Fibroblast of pulmonary artery (primary cell): ENCODE measurements at regions not wholly inside any gene's neighbourhood (a gene's known extent, or its start where the extent isn't known, plus 50 kb on each side); places are given as distances from the start of the nearest gene placed in this dataset.

Experiments used
- DNase-seq: peaks from one replicate; pipeline ENCODE4 v3.0.0-alpha.2; 2010; ENCODE audit warnings: low read depth
- H3K4me3 ChIP-seq: replicated peaks from 2 replicates; pipeline ENCODE4 v1.5.1; 2011; ENCODE audit warnings: low read depth, mild to moderate bottlenecking, control low read depth, low read length, moderate library complexity
- TF ChIP-seq, protein P1 (sequence below): IDR thresholded peaks from 2 replicates; pipeline ENCODE4 v1.5.1; 2011; ENCODE audit warnings: mild to moderate bottlenecking, control low read depth, low read length, inconsistent platforms; ENCODE audit errors: missing control alignments

DNA sequence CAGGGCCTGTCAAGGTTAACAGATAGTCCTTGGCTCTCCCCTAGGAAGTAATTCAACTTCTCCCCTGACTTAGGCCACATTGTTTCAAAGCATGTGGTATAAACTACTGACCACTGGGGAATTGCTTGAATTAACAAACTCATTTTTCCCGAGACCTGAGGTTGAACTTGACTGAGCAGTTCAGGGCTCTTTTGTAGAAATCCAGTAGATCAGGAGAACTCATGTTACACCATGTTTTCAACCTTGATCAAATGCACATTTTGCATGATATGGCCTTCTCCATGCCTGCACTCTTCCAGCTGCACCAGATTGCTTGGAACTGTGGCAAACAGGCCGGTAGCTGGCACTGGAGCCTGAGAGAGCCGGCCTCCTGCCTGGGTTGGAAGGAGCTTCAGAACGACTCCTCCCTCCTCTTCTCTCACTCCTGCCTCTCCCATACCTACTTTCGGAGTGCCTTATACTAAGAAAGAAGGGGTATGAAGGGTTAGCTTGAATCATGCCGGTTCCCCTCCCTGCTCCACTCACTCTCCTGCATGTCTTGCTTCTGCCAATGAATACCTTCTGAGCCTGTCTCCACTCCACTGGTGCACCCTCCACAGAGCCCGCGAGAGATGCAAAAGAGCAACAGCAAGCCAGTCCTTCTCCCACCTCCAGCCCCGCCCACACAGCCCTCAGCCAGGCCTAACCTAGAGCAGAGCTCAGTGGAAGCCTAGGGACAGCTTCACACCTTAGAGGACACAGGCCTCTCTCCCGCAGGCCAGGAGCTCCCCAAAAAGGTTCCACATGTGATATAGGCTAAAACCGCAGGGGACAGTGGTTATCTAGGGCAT is 159.4 kb downstream of the MACROH2A1 start:
- H3K4me3 ChIP-seq = no peak overlapping the region
- TF ChIP-seq, protein P1, sequence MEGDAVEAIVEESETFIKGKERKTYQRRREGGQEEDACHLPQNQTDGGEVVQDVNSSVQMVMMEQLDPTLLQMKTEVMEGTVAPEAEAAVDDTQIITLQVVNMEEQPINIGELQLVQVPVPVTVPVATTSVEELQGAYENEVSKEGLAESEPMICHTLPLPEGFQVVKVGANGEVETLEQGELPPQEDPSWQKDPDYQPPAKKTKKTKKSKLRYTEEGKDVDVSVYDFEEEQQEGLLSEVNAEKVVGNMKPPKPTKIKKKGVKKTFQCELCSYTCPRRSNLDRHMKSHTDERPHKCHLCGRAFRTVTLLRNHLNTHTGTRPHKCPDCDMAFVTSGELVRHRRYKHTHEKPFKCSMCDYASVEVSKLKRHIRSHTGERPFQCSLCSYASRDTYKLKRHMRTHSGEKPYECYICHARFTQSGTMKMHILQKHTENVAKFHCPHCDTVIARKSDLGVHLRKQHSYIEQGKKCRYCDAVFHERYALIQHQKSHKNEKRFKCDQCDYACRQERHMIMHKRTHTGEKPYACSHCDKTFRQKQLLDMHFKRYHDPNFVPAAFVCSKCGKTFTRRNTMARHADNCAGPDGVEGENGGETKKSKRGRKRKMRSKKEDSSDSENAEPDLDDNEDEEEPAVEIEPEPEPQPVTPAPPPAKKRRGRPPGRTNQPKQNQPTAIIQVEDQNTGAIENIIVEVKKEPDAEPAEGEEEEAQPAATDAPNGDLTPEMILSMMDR = no peak
- no peak for DNase-seq

DNA sequence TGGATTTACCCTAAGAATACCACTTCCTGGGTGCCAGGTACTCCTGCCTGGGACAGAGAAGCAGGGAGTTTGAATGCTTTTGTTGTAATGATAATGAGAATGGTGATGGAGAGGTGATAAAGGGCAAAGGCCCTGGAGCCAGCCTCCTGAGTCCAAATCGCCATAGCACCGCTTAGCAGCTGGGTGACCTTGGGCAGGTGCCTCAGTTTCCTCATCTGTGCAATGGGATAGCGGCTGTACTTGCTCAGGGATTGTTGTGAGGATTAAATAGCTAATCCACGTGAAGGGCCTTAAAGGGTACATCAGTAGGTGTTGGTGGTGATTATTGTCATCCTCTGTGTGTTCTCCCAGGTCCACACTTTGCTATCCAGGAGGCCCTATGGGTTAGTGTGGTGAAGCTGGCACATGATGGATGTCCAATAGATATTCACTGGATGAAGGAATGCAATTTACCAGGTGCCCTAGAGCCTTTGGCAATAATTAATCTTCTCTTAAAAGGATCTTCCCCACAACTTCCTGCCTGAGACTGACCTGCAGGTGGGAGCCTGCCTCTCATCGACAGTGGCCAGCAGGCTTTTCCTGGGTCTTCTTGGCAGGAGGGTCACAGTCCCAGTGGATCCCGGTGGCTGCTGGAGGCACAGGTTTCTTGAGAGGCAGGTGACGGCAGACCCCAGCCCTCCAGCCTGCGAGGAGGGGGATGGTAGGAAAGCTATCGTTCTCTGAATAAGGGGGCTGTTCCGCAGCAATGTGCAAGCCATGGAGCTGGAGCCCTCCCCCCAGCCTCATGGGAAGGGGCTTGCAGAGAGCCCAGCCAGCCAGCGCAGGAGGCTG is 160.2 kb downstream of the MACROH2A1 start:
- no peak for DNase-seq
- H3K4me3 ChIP-seq = no peak overlapping the region
- TF ChIP-seq, protein P1 = no peak

DNA sequence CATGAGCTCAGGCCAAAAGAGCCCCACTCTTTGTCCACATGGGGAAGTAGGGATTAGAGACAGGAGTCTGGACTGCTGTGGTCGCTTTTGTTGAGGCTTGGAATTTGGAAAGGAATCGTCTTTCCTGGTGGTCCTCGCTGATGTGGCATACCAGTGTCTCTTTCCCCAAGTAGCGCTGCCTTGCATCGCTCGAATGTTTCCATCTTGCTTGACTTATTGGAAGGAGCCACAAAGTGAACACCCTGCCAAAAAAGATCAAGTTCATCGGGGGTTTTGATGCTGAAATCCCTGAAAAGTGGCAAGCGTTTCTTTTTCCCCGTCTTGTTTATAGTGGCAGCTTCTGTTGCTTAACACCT is 161.3 kb downstream of the MACROH2A1 start:
- DNase-seq = no peak
- TF ChIP-seq, protein P1 = no peak
- no peak overlapping the region for H3K4me3 ChIP-seq

DNA sequence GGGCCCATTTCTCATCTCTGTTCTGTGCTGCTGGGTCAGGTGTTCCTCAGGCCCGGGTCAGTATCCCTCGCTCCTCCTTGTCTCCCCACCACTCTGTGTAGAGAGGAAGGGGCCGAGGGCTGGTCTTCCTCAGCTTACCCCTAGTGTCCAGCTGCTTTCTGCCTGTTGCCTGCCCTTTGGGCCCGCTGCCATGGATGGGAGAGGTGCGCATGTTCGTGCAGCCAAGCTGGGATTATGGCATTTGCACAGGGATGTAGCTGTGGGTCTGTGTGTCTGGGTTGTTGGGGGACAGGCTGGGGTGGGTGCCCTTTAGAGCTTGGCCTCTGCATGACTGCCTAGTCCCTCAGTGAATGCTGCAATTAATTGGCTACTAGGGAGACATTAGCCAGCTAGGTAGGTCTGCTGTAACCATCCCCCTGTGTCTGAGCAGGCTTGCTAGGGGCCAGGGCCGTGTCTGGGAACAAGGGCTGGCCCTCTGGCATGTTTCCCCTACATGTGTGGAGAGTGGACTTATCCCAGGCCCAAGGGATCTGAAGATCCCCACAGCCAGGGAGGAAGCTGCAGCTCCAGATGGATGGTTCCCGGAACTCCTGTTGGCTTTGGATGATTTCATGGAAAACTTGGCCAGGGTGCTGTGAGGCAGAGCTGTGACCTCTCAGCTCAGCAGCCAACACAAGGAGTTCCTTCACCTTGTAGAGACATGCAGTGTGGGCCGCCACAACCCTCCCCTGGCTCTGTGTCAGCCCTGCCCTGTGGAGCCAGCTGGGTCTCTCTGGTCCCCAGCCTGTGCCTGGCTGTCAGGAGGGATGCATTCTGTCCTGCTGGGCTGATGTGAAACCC is 161.9 kb downstream of the MACROH2A1 start:
- DNase-seq = no peak
- H3K4me3 ChIP-seq = no peak overlapping the region
- TF ChIP-seq, protein P1 = no peak

DNA sequence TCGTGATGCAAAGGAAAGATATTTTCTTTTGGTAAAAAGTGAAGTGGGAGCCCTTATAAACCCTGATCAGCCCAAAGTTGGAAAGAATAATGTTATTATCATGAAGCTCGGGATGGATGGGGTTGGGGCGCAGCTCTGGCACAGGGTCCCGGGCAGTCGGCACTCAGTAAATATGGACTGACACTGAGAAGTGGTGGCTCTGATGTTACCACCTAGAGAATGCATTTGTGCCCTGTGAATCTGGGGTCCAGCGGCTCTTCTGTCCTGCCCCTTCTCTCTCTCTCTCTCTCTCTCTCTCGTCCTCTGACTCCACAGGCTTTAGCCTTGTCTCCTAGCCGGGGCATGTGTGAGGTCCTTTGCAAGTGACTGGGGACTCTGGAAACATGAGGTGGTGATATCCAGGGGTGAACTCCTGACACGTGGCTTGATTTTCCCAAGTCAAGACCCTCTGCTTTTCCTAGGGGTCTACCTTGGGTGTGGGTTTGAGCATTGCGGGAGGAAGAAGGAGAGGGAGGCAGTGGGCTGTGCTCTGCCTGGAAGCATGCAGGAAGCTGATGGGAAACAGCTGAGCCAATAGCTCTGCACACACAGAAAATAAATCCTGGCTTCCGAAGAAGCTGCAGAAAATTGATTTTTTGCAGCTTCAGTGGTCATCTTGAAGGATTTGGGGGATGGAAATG is 162.7 kb downstream of the MACROH2A1 start:
- TF ChIP-seq, protein P1 = no peak
- no peak overlapping the region for H3K4me3 ChIP-seq
- no peak for DNase-seq

DNA sequence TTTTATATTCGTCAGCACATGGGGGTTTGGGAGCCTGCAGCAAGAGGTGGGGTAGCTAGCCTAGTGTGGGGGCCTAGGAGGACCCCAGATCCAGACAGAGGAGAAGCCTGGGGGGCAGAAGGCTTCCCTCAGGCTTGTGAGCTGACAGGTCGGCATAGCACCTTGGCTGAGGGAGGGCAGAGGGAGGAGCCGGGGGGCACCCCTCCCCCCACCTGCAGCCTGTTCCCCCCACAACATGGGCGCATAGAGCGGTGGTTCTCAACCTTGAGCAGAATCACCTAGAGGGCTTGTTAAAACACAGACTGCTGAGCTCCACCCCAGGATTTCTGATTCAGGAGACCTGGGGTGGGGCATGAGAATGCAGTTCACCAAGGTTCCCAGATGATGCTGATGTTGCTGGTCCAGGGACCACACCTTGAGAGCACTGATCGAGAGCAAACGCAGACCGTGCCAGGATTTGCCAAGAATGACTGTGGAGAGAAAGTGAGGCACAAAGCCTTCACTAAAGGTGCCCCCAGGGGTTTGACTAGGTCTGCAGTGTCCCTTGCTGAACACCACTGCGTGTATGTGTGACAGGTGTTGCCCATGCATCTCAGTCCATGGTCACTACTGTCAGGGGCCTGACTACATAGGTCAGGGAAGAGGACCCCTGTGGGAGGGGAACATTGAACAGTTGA is 163.3 kb downstream of the MACROH2A1 start:
- DNase-seq = no peak
- H3K4me3 ChIP-seq = no peak overlapping the region
- TF ChIP-seq, protein P1 = no peak
